Calu3 (cell line): ENCODE measurements at regions not wholly inside any gene's neighbourhood (a gene's known extent, or its start where the extent isn't known, plus 50 kb on each side); places are given as distances from the start of the nearest gene placed in this dataset.

Source experiments
- BruUV-seq: library from RNA; stranded (reverse); fragments of 400-500 nt; replicated peaks from 2 replicates; lab custom pipeline; 2021; lab: Mats Ljungman, UMichigan
- CTCF ChIA-PET: fragments of 300-600 bp; sonication (Branson Sonifier 250); formaldehyde crosslinking; loops from one replicate; lab custom pipeline; 2022; ENCODE audit warnings: antibody characterized with exemption; lab: Charles Lee
- DNase-seq: peaks from one replicate; pipeline ENCODE4 v3.0.0; 2022
- H3K27ac Mint-ChIP-seq: one replicate; pipeline ENCODE4 v1.8.0; 2022; ENCODE audit warnings: mixed read lengths; ENCODE audit not compliant: unreplicated experiment
- H3K27me3 Mint-ChIP-seq: one replicate; pipeline ENCODE4 v1.8.0; 2022; ENCODE audit warnings: mixed read lengths; ENCODE audit not compliant: unreplicated experiment
- H3K36me3 Mint-ChIP-seq: one replicate; pipeline ENCODE4 v1.8.0; 2022; ENCODE audit warnings: mild to moderate bottlenecking, moderate library complexity, mixed read lengths; ENCODE audit not compliant: insufficient read depth, unreplicated experiment
- H3K4me1 Mint-ChIP-seq: one replicate; pipeline ENCODE4 v1.8.0; 2022; ENCODE audit warnings: mild to moderate bottlenecking, low read depth, mixed read lengths; ENCODE audit not compliant: unreplicated experiment
- H3K4me3 Mint-ChIP-seq: one replicate; pipeline ENCODE4 v1.8.0; 2022; ENCODE audit warnings: mild to moderate bottlenecking, low read depth, moderate library complexity, mixed read lengths; ENCODE audit not compliant: unreplicated experiment
- H3K9me3 Mint-ChIP-seq: one replicate; pipeline ENCODE4 v1.8.0; 2022; ENCODE audit warnings: low read depth, mixed read lengths; ENCODE audit not compliant: unreplicated experiment
- intact Hi-C: fragments of 100-400 bp; cut with micrococcal nuclease; formaldehyde crosslinking; loops from one replicate; pipeline ENCODE4 v1.10.0; 2022; ENCODE audit not compliant: unreplicated experiment
- TF ChIP-seq, protein P1 (sequence below): fragments of 200-600 bp; IDR thresholded peaks from one replicate; pipeline ENCODE4 v1.8.0; 2022; ENCODE audit warnings: antibody characterized with exemption; ENCODE audit not compliant: unreplicated experiment

DNA sequence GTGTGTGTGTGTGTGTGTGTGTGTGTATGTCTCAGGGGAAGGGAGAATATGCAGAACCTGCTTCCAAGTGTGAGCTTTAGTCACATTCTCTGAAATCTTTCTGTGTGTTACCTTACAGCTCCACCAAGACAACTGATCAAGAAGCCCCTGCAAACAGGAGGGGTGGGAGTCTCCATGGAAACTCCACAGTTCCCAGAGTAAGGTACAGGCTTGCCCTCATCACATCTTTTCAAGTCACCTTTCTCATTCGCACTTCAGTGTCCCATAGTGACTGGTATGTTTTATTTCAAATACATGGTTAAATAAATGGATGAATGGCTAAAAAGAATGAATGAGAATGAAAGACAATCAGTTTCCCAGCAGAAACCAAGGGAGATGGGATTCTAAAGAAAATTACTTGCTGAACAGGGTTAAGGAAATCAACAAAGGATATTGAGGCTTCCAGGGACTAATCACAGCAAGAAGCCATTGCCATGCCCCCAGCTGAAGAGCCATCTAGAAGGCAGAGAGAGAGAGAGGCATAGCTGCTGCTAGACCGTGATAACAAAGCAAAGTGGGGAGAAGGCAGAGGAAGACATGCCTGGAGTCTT, 987.2 kb upstream of the CELF4 start:
- peaks cover 50% of the 10 kb centered on the region for H3K27me3 Mint-ChIP-seq
- BruUV-seq = no TSS peak
- no peaks in the 10 kb centered on the region for H3K36me3 Mint-ChIP-seq
- no peak overlapping the region for H3K27ac Mint-ChIP-seq
- DNase-seq = no peak
- TF ChIP-seq, protein P1, sequence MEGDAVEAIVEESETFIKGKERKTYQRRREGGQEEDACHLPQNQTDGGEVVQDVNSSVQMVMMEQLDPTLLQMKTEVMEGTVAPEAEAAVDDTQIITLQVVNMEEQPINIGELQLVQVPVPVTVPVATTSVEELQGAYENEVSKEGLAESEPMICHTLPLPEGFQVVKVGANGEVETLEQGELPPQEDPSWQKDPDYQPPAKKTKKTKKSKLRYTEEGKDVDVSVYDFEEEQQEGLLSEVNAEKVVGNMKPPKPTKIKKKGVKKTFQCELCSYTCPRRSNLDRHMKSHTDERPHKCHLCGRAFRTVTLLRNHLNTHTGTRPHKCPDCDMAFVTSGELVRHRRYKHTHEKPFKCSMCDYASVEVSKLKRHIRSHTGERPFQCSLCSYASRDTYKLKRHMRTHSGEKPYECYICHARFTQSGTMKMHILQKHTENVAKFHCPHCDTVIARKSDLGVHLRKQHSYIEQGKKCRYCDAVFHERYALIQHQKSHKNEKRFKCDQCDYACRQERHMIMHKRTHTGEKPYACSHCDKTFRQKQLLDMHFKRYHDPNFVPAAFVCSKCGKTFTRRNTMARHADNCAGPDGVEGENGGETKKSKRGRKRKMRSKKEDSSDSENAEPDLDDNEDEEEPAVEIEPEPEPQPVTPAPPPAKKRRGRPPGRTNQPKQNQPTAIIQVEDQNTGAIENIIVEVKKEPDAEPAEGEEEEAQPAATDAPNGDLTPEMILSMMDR = no peak
- H3K4me3 Mint-ChIP-seq = no peak overlapping the region
- no peaks in the 10 kb centered on the region for H3K4me1 Mint-ChIP-seq
- CTCF ChIA-PET = interaction anchor here (0.6 kb wide), 1 partner anchor 82 kb away, joined by 4 read pairs; no protein-coding TSS in a partner anchor
- no peaks in the 10 kb centered on the region for H3K9me3 Mint-ChIP-seq
- intact Hi-C loops = no loop called here

DNA sequence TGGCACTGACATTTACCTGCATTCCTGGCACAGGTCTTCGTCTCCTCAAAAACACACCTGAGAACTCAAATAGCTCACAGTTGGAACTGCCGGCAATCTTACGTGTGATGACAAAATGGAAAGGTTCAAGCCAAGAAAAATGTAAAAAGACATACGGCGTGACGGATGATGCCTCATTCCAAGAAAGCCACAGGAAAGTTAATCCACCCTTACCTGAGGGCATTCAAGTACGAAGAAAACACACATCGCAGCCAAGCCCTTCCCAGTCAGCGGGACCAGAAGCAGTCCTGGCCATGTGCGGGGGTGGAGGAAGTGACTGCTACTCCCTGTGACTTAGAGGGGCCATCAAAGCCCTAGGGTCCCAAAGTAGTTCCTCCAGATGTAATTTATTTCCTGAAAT, 986.3 kb upstream of the CELF4 start:
- no peaks in the 10 kb centered on the region for H3K9me3 Mint-ChIP-seq
- H3K4me3 Mint-ChIP-seq = no peak overlapping the region
- no peak overlapping the region for H3K27ac Mint-ChIP-seq
- no TSS peak for BruUV-seq
- H3K4me1 Mint-ChIP-seq = no peaks in the 10 kb centered on the region
- DNase-seq = no peak
- TF ChIP-seq, protein P1 = no peak
- H3K36me3 Mint-ChIP-seq = no peaks in the 10 kb centered on the region
- intact Hi-C loops = no loop called here
- CTCF ChIA-PET = no interaction called here
- peaks cover 50% of the 10 kb centered on the region for H3K27me3 Mint-ChIP-seq

DNA sequence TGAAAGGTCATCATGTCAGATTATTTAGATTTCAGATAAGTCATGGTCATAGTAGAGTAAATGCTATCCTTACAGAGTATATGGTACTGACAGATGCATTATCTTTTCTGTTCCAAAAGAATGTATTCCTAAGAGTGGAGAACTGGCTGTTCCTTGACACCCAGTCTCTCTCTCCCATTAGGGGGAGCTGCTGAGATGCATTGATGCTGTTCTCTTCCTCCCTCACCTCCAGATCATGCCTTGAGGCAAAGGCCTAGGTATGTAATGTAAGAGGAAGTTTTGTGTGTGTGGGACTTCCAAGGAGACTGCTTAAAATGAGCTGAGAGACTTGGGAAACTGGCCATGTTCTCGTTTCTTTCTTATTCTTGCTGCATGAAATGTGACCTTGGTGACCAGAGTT, 979.5 kb upstream of the CELF4 start:
- Mint-ChIP-seq H3K27ac (no peak overlapping the region), H3K9me3 (no peaks in the 10 kb centered on the region), H3K36me3 (no peaks in the 10 kb centered on the region), H3K4me1 (no peaks in the 10 kb centered on the region), H3K4me3 (no peak overlapping the region), H3K27me3 (no peaks in the 10 kb centered on the region)
- TF ChIP-seq, protein P1 = no peak
- BruUV-seq = no TSS peak
- CTCF ChIA-PET = no interaction called here
- DNase-seq = peak; percentile 42
- intact Hi-C loops = no loop called here

DNA sequence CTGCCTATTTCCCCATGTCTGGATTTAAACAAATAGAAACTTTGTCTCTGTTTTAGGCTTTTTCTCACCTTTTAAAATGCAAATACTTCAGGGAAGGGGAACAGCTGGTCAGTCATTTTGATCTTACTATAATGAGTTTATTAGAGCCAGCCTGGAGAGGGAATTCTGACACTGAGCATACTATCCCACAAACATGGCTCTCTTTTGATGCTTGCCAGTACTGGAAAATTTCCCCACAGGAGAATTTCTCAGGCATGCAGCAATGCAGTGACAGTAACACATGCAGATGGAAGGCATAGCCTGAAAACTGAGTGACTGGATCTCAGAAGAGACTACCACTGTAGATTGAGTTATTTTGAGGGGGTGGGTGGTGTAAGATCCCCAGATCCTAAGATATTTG, 974.3 kb upstream of the CELF4 start:
- no TSS peak for BruUV-seq
- TF ChIP-seq, protein P1 = no peak
- H3K36me3 Mint-ChIP-seq = no peaks in the 10 kb centered on the region
- CTCF ChIA-PET = no interaction called here
- no peaks in the 10 kb centered on the region for H3K9me3 Mint-ChIP-seq
- H3K27me3 Mint-ChIP-seq = peaks cover 13% of the 10 kb centered on the region
- no peak overlapping the region for H3K4me3 Mint-ChIP-seq
- H3K4me1 Mint-ChIP-seq = no peaks in the 10 kb centered on the region
- no peak for DNase-seq
- intact Hi-C loops = no loop called here
- H3K27ac Mint-ChIP-seq = no peak overlapping the region
